ENCODE measurements at regions not wholly inside any gene's neighbourhood (a gene's known extent, or its start where the extent isn't known, plus 50 kb on each side); places are given as distances from the start of the nearest gene placed in this dataset.

GRCh38 chr11:19525276-19525675 is 187.4 kb upstream of the NAV2 start:
- Mint-ChIP-seq H3K4me3 (no peak overlapping the region), H3K27me3 (ENCODE audit: low read depth in 3 of 3) (peaks cover 0 to 5% (median 5%) of the 10 kb centered on the region in 3 donors), H3K27ac (no peak overlapping the region), H3K4me1 (no peaks in the 10 kb centered on the region), H3K36me3 (no peaks in the 10 kb centered on the region), H3K9me3 (no peaks in the 10 kb centered on the region)
- Histone ChIP-seq H3K36me3 (replicated peaks in 1 of 2; ENCODE audit: control insufficient read depth in 1 of 2, insufficient read depth in 2 of 2, low read length in 2 of 2) (no peaks in the 10 kb centered on the region), H3K4me3 (replicated peaks in 1 of 3; ENCODE audit: low read depth in 2 of 3, low read length in 3 of 3) (no peak overlapping the region), H3K79me2 (ENCODE audit: insufficient read depth, low read length) (no peaks in the 10 kb centered on the region), H3K4me1 (ENCODE audit: control insufficient read depth in 1 of 2, insufficient read depth in 2 of 2, low read length in 2 of 2) (no peaks in the 10 kb centered on the region), H2AFZ (ENCODE audit: insufficient read depth, low read depth, low read length, poor library complexity, severe bottlenecking) (no peak overlapping the region), H3K4me2 (replicated peaks; ENCODE audit: extremely low read depth, low read length, poor library complexity, severe bottlenecking) (no peak overlapping the region), H3K27me3 (ENCODE audit: control insufficient read depth in 2 of 2, insufficient read depth in 2 of 2, low read length in 2 of 2) (no peaks in the 10 kb centered on the region), H4K20me1 (ENCODE audit: insufficient read depth, low read length) (no peaks in the 10 kb centered on the region), H3K9me3 (replicated peaks in 1 of 2; ENCODE audit: control insufficient read depth in 1 of 2, insufficient read depth in 1 of 2, low read length in 2 of 2) (no peaks in the 10 kb centered on the region), H3K9ac (ENCODE audit: insufficient read depth, low read length, poor library complexity, severe bottlenecking) (no peak overlapping the region), H3K27ac (ENCODE audit: low read depth in 1 of 2, low read length in 2 of 2) (no peak overlapping the region)
- no peak for TF ChIP-seq CTCF (IDR thresholded peaks at IDR 0.05)
- intact Hi-C loops (cut with micrococcal nuclease) = no loop called here
- WGBS (ENCODE audit: insufficient coverage) = 62% methylated on average over 7 of the region's 7 CpGs
- DNase-seq = no peak

- Histone ChIP-seq H3K36me3 (replicated peaks in 1 of 2; ENCODE audit: control insufficient read depth in 1 of 2, insufficient read depth in 2 of 2, low read length in 2 of 2) (no peaks in the 10 kb centered on the region), H3K27ac (ENCODE audit: low read depth in 1 of 2, low read length in 2 of 2) (no peak overlapping the region), H2AFZ (ENCODE audit: insufficient read depth, low read depth, low read length, poor library complexity, severe bottlenecking) (no peak overlapping the region), H3K27me3 (ENCODE audit: control insufficient read depth in 2 of 2, insufficient read depth in 2 of 2, low read length in 2 of 2) (no peaks in the 10 kb centered on the region), H3K4me3 (replicated peaks in 1 of 3; ENCODE audit: low read depth in 2 of 3, low read length in 3 of 3) (no peak overlapping the region), H3K9ac (ENCODE audit: insufficient read depth, low read length, poor library complexity, severe bottlenecking) (no peak overlapping the region), H3K79me2 (ENCODE audit: insufficient read depth, low read length) (no peaks in the 10 kb centered on the region), H4K20me1 (ENCODE audit: insufficient read depth, low read length) (no peaks in the 10 kb centered on the region), H3K4me1 (ENCODE audit: control insufficient read depth in 1 of 2, insufficient read depth in 2 of 2, low read length in 2 of 2) (no peaks in the 10 kb centered on the region), H3K9me3 (replicated peaks in 1 of 2; ENCODE audit: control insufficient read depth in 1 of 2, insufficient read depth in 1 of 2, low read length in 2 of 2) (no peaks in the 10 kb centered on the region), H3K4me2 (replicated peaks; ENCODE audit: extremely low read depth, low read length, poor library complexity, severe bottlenecking) (no peak overlapping the region)
- DNase-seq = no peak
- Mint-ChIP-seq H3K27ac (no peak overlapping the region), H3K36me3 (no peaks in the 10 kb centered on the region), H3K4me3 (no peak overlapping the region), H3K27me3 (ENCODE audit: low read depth in 3 of 3) (peaks cover 0 to 5% (median 5%) of the 10 kb centered on the region in 3 donors), H3K9me3 (peaks cover 0 to 2% (median 0%) of the 10 kb centered on the region in 7 donors), H3K4me1 (no peaks in the 10 kb centered on the region)
- intact Hi-C loops (cut with micrococcal nuclease) = no loop called here
- TF ChIP-seq CTCF (IDR thresholded peaks at IDR 0.05) = no peak
- 67% methylated on average over 6 of the region's 8 CpGs for WGBS (ENCODE audit: insufficient coverage)
Measured at GRCh38 chr11:19524171-19524671, 188.4 kb upstream of the NAV2 start.
